ENCODE measurements at regions not wholly inside any gene's neighbourhood (a gene's known extent, or its start where the extent isn't known, plus 50 kb on each side); places are given as distances from the start of the nearest gene placed in this dataset.

GRCh38 chr5:101929628-101930027 is 366.5 kb downstream of the SLCO4C1 start:
- no peak overlapping the region for H3K27ac Mint-ChIP-seq
- TF ChIP-seq, protein P1, sequence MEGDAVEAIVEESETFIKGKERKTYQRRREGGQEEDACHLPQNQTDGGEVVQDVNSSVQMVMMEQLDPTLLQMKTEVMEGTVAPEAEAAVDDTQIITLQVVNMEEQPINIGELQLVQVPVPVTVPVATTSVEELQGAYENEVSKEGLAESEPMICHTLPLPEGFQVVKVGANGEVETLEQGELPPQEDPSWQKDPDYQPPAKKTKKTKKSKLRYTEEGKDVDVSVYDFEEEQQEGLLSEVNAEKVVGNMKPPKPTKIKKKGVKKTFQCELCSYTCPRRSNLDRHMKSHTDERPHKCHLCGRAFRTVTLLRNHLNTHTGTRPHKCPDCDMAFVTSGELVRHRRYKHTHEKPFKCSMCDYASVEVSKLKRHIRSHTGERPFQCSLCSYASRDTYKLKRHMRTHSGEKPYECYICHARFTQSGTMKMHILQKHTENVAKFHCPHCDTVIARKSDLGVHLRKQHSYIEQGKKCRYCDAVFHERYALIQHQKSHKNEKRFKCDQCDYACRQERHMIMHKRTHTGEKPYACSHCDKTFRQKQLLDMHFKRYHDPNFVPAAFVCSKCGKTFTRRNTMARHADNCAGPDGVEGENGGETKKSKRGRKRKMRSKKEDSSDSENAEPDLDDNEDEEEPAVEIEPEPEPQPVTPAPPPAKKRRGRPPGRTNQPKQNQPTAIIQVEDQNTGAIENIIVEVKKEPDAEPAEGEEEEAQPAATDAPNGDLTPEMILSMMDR (conservative IDR thresholded peaks at IDR 0.05) = no peak
- H3K4ac ChIP-seq (ENCODE audit: low read depth, low read length) = no peak overlapping the region

More at GRCh38 chr5:101929628-101930027, 366.5 kb downstream of the SLCO4C1 start:
- Histone ChIP-seq H2AK5ac (ENCODE audit: insufficient read length, low read length) (no peak overlapping the region), H3K9ac (ENCODE audit: extremely low read depth, insufficient read length, low read length) (no peak overlapping the region), H3K4me1 (ENCODE audit: insufficient read depth, low read length) (no peaks in the 10 kb centered on the region), H2BK15ac (ENCODE audit: low read depth, low read length) (no peak overlapping the region), H2BK20ac (ENCODE audit: low read depth, low read length, poor library complexity, severe bottlenecking) (no peak overlapping the region), H3K14ac (ENCODE audit: insufficient read depth, low read length) (no peak overlapping the region), H2BK12ac (ENCODE audit: insufficient read length, low read depth, low read length) (no peak overlapping the region), H3K79me2 (ENCODE audit: insufficient read depth, low read length) (no peaks in the 10 kb centered on the region), H4K5ac (ENCODE audit: insufficient read length, low read depth, low read length) (no peak overlapping the region), H4K8ac (replicated peaks; ENCODE audit: insufficient read length, low read depth, low read length) (no peak overlapping the region), H3K27me3 (ENCODE audit: insufficient read depth, low read length) (no peaks in the 10 kb centered on the region), H2BK5ac (ENCODE audit: insufficient read length, low read length) (no peak overlapping the region), H4K20me1 (ENCODE audit: control insufficient read depth, insufficient read depth, insufficient read length) (no peaks in the 10 kb centered on the region), H3T11ph (ENCODE audit: low read length) (no peak overlapping the region), H3K4me2 (ENCODE audit: insufficient read depth, insufficient read length, low read length) (no peak overlapping the region), H3K9me3 (ENCODE audit: control insufficient read depth, low read depth, low read length) (no peaks in the 10 kb centered on the region), H4K91ac (ENCODE audit: insufficient read length, low read depth, low read length) (no peak overlapping the region), H3K18ac (ENCODE audit: insufficient read length, low read depth, low read length) (no peak overlapping the region), H3K23me2 (ENCODE audit: insufficient read length, low read depth, low read length, poor library complexity, severe bottlenecking) (no peaks in the 10 kb centered on the region), H3K27ac (ENCODE audit: insufficient read length, low read depth, low read length) (no peak overlapping the region), H2BK120ac (ENCODE audit: low read depth, low read length, poor library complexity, severe bottlenecking) (no peak overlapping the region), H2AFZ (ENCODE audit: low read length) (no peak overlapping the region), H3K79me1 (ENCODE audit: insufficient read depth, low read depth, low read length, poor library complexity, severe bottlenecking) (no peaks in the 10 kb centered on the region), H3K23ac (ENCODE audit: insufficient read length, low read depth, low read length) (no peak overlapping the region), H3K56ac (ENCODE audit: insufficient read length, low read depth, low read length) (no peak overlapping the region)
- Mint-ChIP-seq H3K4me3 (no peak overlapping the region), H3K9me3 (no peaks in the 10 kb centered on the region), H3K4me1 (no peaks in the 10 kb centered on the region), H3K36me3 (ENCODE audit: insufficient read depth in 1 of 3, low read depth in 3 of 3) (no peaks in the 10 kb centered on the region), H3K27me3 (ENCODE audit: low read depth) (no peaks in the 10 kb centered on the region)
- no peak for DNase-seq

Measured in H9 (cell line).